Fibroblast of gingiva (primary cell): ENCODE measurements at regions not wholly inside any gene's neighbourhood (a gene's known extent, or its start where the extent isn't known, plus 50 kb on each side); places are given as distances from the start of the nearest gene placed in this dataset.
"Not testable (repeated sequence)": the region's sequence is repeated elsewhere in the genome, so short reads cannot be mapped to it uniquely, and the experiment has no call there.

Experiments used
- DNase-seq: peaks from one replicate; pipeline ENCODE4 v3.0.0-alpha.2; 2011; ENCODE audit warnings: low read depth

GRCh38 chr4:100633269-100633668 lies 115.4 kb upstream of the EMCN start:
- peak; percentile 5 for DNase-seq

- no peak for DNase-seq
Observed at GRCh38 chr4:100632163-100632562, 114.3 kb upstream of the EMCN start.

GRCh38 chr4:100631281-100631968 lies 113.6 kb upstream of the EMCN start:
- DNase-seq = no peak

GRCh38 chr4:100630341-100630740 lies 112.5 kb upstream of the EMCN start:
- no peak for DNase-seq

- DNase-seq = no peak
Observed at GRCh38 chr4:100609810-100610209, 92.0 kb upstream of the EMCN start.

- not testable (repeated sequence) for DNase-seq
Observed at GRCh38 chr4:100608651-100609050, 90.8 kb upstream of the EMCN start.

GRCh38 chr4:100605144-100605543 lies 87.3 kb upstream of the EMCN start:
- no peak for DNase-seq

- no peak for DNase-seq
Observed at GRCh38 chr4:100593935-100594334, 76.1 kb upstream of the EMCN start.

- DNase-seq = no peak
Observed at GRCh38 chr4:100591161-100591876, 73.5 kb upstream of the EMCN start.

GRCh38 chr4:100590325-100590724 lies 72.5 kb upstream of the EMCN start:
- no peak for DNase-seq

- peak; percentile 47 for DNase-seq
Observed at GRCh38 chr4:100588076-100588475, 70.3 kb upstream of the EMCN start.

GRCh38 chr4:100582146-100582545 lies 64.3 kb upstream of the EMCN start:
- no peak for DNase-seq

GRCh38 chr4:100581337-100581736 lies 63.5 kb upstream of the EMCN start:
- DNase-seq = no peak

- DNase-seq = no peak
Observed at GRCh38 chr4:100576570-100576969, 58.7 kb upstream of the EMCN start.

- DNase-seq = no peak
Observed at GRCh38 chr4:100574607-100575006, 56.8 kb upstream of the EMCN start.

GRCh38 chr4:100569196-100569595 lies 51.4 kb upstream of the EMCN start:
- DNase-seq = no peak
